ENCODE measurements at regions not wholly inside any gene's neighbourhood (a gene's known extent, or its start where the extent isn't known, plus 50 kb on each side); places are given as distances from the start of the nearest gene placed in this dataset.

DNA sequence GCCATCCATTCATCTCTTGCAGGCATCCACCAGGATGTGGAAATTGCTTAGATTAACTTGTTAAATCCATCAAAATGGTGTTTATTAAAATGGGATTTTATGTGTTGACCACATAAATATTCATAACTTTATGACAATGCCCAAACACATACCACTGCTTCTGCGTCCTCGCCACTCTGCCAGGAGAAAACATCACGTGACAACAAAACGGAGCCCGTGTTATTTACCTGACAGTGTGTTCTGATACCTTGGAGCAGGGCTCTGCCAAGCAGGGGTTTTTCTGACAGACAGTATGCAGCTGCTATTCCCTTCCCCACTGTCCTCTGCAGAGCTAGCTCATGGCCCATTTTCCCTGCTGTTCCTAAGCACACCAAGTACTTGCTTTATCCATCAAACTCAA lies 279.5 kb upstream of the CHD6 start:
- DNase-seq (ENCODE audit: low read depth in 6 of 9, low spot score in 9 of 9), result no peak
- Histone ChIP-seq H3K27ac (ENCODE audit: low read depth in 1 of 2, low read length in 1 of 2) (no peak overlapping the region), H3K9me3 (ENCODE audit: control insufficient read depth in 2 of 2, insufficient read depth in 1 of 2, low read length in 1 of 2) (no peaks in the 10 kb centered on the region), H3K4me3 (ENCODE audit: low read length in 2 of 2) (no peak overlapping the region), H3K27me3 (ENCODE audit: control insufficient read depth in 2 of 2, insufficient read depth in 1 of 2, low read length in 1 of 2) (no peaks in the 10 kb centered on the region), H3K36me3 (ENCODE audit: control insufficient read depth in 2 of 2, insufficient read depth in 2 of 2, low read length in 1 of 2) (no peaks in the 10 kb centered on the region), H3K4me1 (ENCODE audit: control insufficient read depth in 2 of 2, insufficient read depth in 2 of 2, low read length in 2 of 2) (no peaks in the 10 kb centered on the region)
- WGBS, result 94% methylated on average over 5 of the region's 5 CpGs

DNA sequence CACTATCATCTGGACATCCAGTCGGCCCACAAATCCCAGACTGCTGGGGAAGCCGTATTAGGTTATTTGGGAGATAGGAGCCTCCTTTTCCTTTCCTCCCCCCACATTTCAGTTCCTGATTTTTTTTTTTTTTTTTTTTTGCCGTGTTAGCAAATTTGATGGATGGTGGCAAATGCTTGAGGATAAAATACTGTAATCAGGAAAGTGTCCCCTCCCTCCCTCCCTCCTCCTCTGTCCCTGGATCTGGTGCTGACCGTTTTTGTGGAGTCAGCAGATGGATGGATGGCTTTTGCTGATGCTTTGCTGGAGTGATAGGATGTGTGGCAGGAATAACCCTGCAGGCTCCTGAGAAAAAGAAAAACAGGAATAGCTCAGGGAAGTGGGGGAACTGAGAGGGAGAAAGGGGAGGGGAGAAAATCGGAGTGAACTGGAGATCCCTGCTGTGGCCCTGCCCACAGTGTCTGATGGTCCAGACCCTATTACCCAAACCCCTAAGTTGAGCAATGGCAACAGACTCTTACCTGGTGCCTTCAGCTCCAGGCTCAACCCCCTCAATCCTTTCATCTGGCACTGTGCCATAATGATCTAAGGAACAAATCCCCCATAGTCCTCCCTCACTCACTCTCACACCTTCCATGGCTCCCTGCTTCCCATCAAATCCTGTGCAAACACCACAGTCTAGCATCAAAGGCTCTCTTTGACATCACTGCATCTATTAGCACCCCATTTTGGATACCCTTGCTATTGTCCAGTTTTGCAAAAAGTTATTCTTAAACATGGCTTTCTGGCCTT lies 277.3 kb upstream of the CHD6 start:
- no peak overlapping the region for H3K27ac ChIP-seq (ENCODE audit: low read depth in 1 of 2, low read length in 1 of 2)
- no peak for DNase-seq (ENCODE audit: low read depth in 6 of 9, low spot score in 9 of 9)
- no peaks in the 10 kb centered on the region for H3K36me3 ChIP-seq (ENCODE audit: control insufficient read depth in 2 of 2, insufficient read depth in 2 of 2, low read length in 1 of 2)
- H3K4me1 ChIP-seq (ENCODE audit: control insufficient read depth in 2 of 2, insufficient read depth in 2 of 2, low read length in 2 of 2), result no peaks in the 10 kb centered on the region
- 50% methylated on average over 5 of the region's 5 CpGs for WGBS
- H3K4me3 ChIP-seq (ENCODE audit: low read length in 2 of 2), result no peak overlapping the region
- no peaks in the 10 kb centered on the region for H3K27me3 ChIP-seq (ENCODE audit: control insufficient read depth in 2 of 2, insufficient read depth in 1 of 2, low read length in 1 of 2)
- H3K9me3 ChIP-seq (ENCODE audit: control insufficient read depth in 2 of 2, insufficient read depth in 1 of 2, low read length in 1 of 2), result no peaks in the 10 kb centered on the region

DNA sequence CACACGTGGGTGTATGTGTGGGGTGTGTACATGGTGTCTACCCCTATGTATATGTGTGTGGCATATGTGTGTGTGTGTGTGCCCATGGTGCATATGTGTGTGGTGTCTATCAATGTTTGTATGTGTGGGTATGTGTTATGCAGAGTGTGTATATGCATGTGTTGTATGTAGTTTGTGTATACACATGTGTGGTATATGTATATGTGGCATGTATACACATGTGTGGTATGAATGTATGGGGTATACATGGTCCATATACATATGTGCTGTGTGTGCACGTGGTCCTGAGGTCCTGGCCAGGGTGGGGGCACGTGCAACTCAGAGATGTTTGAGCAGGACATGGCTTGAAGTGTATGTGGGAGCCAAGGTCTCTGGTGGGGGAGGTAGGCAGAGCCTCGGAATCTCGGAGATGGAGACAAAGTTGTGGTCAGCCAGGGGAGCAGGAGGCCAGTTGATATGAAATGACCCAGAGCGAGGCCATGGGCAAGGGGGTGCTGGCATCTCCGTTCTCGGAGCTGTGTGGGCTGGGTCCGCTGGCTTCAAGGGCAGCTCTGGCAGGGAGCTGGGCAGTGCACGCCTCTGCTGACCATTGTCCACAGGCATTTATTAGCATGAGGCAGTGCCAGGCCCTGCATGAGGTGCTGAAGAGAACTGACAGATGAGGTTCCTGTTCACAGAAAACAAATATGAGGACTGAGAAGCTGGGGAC lies 276.2 kb upstream of the CHD6 start:
- no peak for DNase-seq (ENCODE audit: low read depth in 6 of 9, low spot score in 9 of 9)
- WGBS, result 91% methylated on average over 10 of the region's 10 CpGs

DNA sequence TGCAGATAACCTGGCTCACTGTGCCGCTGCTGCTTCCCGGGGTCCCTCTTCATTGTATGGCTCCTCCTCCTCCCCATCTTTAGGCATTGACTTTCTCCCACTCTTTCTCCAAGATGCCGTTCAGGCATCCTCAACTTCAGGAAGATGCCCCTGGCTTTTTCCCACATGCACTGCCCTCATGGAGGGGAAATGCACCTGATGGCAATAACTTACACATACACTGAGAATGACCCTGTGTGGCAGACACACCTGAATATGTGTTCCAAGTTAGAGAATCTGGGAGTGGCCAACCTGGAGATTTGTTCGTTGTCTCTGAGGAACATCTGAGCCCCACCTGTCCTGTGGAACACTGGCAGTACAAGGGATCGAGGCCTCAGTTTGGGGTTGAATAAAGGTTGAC lies 273.9 kb upstream of the CHD6 start:
- no peaks in the 10 kb centered on the region for H3K36me3 ChIP-seq (ENCODE audit: control insufficient read depth in 2 of 2, insufficient read depth in 2 of 2, low read length in 1 of 2)
- no peaks in the 10 kb centered on the region for H3K4me1 ChIP-seq (ENCODE audit: control insufficient read depth in 2 of 2, insufficient read depth in 2 of 2, low read length in 2 of 2)
- H3K27me3 ChIP-seq (ENCODE audit: control insufficient read depth in 2 of 2, insufficient read depth in 1 of 2, low read length in 1 of 2), result no peaks in the 10 kb centered on the region
- H3K9me3 ChIP-seq (ENCODE audit: control insufficient read depth in 2 of 2, insufficient read depth in 1 of 2, low read length in 1 of 2), result no peaks in the 10 kb centered on the region
- H3K27ac ChIP-seq (ENCODE audit: low read depth in 1 of 2, low read length in 1 of 2), result no peak overlapping the region
- no peak overlapping the region for H3K4me3 ChIP-seq (ENCODE audit: low read length in 2 of 2)
- DNase-seq (ENCODE audit: low read depth in 6 of 9, low spot score in 9 of 9), result no peak
- WGBS, result 89% methylated on average over 5 of the region's 5 CpGs

More for the DNA sequence above, 276.2 kb upstream of the CHD6 start:
- H3K36me3 ChIP-seq (ENCODE audit: control insufficient read depth in 2 of 2, insufficient read depth in 2 of 2, low read length in 1 of 2), result no peaks in the 10 kb centered on the region
- H3K4me1 ChIP-seq (ENCODE audit: control insufficient read depth in 2 of 2, insufficient read depth in 2 of 2, low read length in 2 of 2), result no peaks in the 10 kb centered on the region
- no peaks in the 10 kb centered on the region for H3K27me3 ChIP-seq (ENCODE audit: control insufficient read depth in 2 of 2, insufficient read depth in 1 of 2, low read length in 1 of 2)
- H3K9me3 ChIP-seq (ENCODE audit: control insufficient read depth in 2 of 2, insufficient read depth in 1 of 2, low read length in 1 of 2), result no peaks in the 10 kb centered on the region
- no peak overlapping the region for H3K27ac ChIP-seq (ENCODE audit: low read depth in 1 of 2, low read length in 1 of 2)
- H3K4me3 ChIP-seq (ENCODE audit: low read length in 2 of 2), result no peak overlapping the region

DNA sequence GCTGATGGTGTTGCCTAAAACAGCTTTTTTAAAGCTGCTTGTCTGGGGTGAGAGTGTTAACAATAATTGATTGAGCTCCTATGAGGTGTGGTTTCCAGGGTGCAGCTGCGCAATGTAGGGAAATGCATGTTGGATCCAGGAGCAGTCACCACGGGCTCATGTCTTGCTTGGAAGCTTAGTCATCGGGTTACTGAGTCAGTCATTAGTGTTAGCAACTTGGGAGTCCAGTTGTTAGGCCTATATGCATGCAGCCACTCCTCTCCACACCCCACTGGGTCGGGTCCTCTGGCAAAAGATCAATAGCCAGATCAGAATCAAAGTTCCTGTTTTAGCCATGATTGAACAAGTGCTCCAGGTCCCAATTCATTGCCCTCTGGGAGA lies 271.7 kb upstream of the CHD6 start:
- 60% methylated on average over 4 of the region's 4 CpGs for WGBS
- no peak for DNase-seq (ENCODE audit: low read depth in 6 of 9, low spot score in 9 of 9)
- Histone ChIP-seq H3K36me3 (ENCODE audit: control insufficient read depth in 2 of 2, insufficient read depth in 2 of 2, low read length in 1 of 2) (no peaks in the 10 kb centered on the region), H3K27ac (ENCODE audit: low read depth in 1 of 2, low read length in 1 of 2) (no peak overlapping the region), H3K4me3 (ENCODE audit: low read length in 2 of 2) (no peak overlapping the region), H3K27me3 (ENCODE audit: control insufficient read depth in 2 of 2, insufficient read depth in 1 of 2, low read length in 1 of 2) (no peaks in the 10 kb centered on the region), H3K9me3 (ENCODE audit: control insufficient read depth in 2 of 2, insufficient read depth in 1 of 2, low read length in 1 of 2) (no peaks in the 10 kb centered on the region), H3K4me1 (ENCODE audit: control insufficient read depth in 2 of 2, insufficient read depth in 2 of 2, low read length in 2 of 2) (no peaks in the 10 kb centered on the region)

DNA sequence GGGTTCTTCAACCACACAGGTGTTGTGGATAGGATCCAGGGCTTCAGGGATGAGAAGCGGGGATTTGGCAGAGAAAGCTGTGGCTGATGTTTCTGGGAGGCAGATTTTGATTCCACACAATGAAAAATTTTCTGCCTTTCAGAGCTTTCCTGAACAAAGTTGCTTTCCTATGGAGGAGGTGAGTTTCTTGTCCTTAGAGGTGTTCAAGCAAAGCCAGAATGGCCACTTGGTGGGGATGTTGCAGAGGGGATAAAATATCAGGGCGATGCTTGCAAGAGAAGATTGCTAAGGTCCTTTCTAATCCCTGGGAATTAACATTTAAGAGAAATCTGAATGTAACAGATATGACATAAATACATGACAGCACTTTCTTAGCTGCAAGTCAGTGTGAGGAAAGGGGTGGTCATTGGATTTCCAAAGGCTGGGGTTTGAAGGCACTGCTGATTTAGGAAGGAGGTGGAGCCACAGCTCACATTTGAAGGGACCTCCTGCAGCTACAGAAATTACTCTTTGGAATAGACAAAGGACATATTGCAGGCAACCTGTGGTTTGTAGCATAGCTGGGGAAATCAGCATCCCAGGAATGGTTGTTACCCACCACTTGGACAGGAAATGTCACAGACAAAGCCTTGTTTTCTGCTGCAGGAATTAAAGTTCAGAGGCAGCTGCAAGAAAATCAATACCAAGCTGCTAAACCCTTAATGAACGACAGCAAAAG lies 271.1 kb upstream of the CHD6 start:
- 74% methylated on average over 3 of the region's 3 CpGs for WGBS
- H3K36me3 ChIP-seq (ENCODE audit: control insufficient read depth in 2 of 2, insufficient read depth in 2 of 2, low read length in 1 of 2), result no peaks in the 10 kb centered on the region
- no peaks in the 10 kb centered on the region for H3K4me1 ChIP-seq (ENCODE audit: control insufficient read depth in 2 of 2, insufficient read depth in 2 of 2, low read length in 2 of 2)
- H3K27me3 ChIP-seq (ENCODE audit: control insufficient read depth in 2 of 2, insufficient read depth in 1 of 2, low read length in 1 of 2), result no peaks in the 10 kb centered on the region
- no peak for DNase-seq (ENCODE audit: low read depth in 6 of 9, low spot score in 9 of 9)
- no peaks in the 10 kb centered on the region for H3K9me3 ChIP-seq (ENCODE audit: control insufficient read depth in 2 of 2, insufficient read depth in 1 of 2, low read length in 1 of 2)
- H3K4me3 ChIP-seq (ENCODE audit: low read length in 2 of 2), result no peak overlapping the region
- no peak overlapping the region for H3K27ac ChIP-seq (ENCODE audit: low read depth in 1 of 2, low read length in 1 of 2)

DNA sequence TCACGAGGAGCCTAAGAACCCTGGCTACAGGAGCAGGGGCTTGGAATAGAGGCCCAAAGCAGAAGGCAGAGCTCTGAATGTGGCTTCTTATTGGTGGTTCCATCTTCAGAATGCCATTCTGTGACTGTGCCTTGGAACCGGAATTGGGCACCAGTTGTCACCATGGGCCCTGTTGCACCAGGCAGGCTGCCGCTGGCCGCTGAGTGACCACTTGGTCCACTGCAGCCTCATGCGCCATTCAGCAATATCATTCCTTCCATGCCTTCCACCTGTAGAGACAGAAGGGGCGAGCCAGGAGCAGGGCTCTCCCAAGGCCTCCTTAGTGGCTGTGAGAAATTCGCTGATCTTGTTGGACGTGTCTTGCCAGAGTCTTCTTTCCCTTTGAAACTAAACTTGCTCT lies 270.3 kb upstream of the CHD6 start:
- Histone ChIP-seq H3K4me1 (ENCODE audit: control insufficient read depth in 2 of 2, insufficient read depth in 2 of 2, low read length in 2 of 2) (no peaks in the 10 kb centered on the region), H3K4me3 (ENCODE audit: low read length in 2 of 2) (no peak overlapping the region), H3K27ac (ENCODE audit: low read depth in 1 of 2, low read length in 1 of 2) (no peak overlapping the region), H3K27me3 (ENCODE audit: control insufficient read depth in 2 of 2, insufficient read depth in 1 of 2, low read length in 1 of 2) (no peaks in the 10 kb centered on the region), H3K9me3 (ENCODE audit: control insufficient read depth in 2 of 2, insufficient read depth in 1 of 2, low read length in 1 of 2) (no peaks in the 10 kb centered on the region), H3K36me3 (ENCODE audit: control insufficient read depth in 2 of 2, insufficient read depth in 2 of 2, low read length in 1 of 2) (no peaks in the 10 kb centered on the region)
- WGBS, result 96% methylated on average over 8 of the region's 8 CpGs
- DNase-seq (ENCODE audit: low read depth in 6 of 9, low spot score in 9 of 9), result no peak

DNA sequence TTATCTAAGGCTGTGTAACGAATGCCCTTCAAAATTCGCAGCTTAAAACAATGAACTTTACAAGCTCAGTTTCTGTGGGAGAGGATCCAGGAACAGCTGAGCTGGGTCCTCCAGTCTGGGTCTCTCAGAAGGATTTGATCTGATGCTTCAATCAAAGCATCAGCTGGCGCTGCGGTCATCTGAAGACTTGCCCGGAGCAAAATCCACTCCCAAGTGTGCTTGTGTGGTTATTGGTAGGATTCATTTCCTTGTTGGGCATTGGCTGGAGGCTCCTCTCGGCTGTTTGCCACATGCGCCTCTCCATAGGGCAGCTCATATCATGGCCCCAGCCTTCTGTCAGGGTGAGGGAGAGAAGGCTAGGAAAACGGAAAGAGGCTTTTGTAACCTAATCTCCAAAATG lies 269.3 kb upstream of the CHD6 start:
- H3K9me3 ChIP-seq (ENCODE audit: control insufficient read depth in 2 of 2, insufficient read depth in 1 of 2, low read length in 1 of 2), result no peaks in the 10 kb centered on the region
- H3K36me3 ChIP-seq (ENCODE audit: control insufficient read depth in 2 of 2, insufficient read depth in 2 of 2, low read length in 1 of 2), result no peaks in the 10 kb centered on the region
- DNase-seq (ENCODE audit: low read depth in 6 of 9, low spot score in 9 of 9), result no peak
- WGBS, result 94% methylated on average over 8 of the region's 8 CpGs
- no peak overlapping the region for H3K4me3 ChIP-seq (ENCODE audit: low read length in 2 of 2)
- H3K27me3 ChIP-seq (ENCODE audit: control insufficient read depth in 2 of 2, insufficient read depth in 1 of 2, low read length in 1 of 2), result no peaks in the 10 kb centered on the region
- no peaks in the 10 kb centered on the region for H3K4me1 ChIP-seq (ENCODE audit: control insufficient read depth in 2 of 2, insufficient read depth in 2 of 2, low read length in 2 of 2)
- no peak overlapping the region for H3K27ac ChIP-seq (ENCODE audit: low read depth in 1 of 2, low read length in 1 of 2)

DNA sequence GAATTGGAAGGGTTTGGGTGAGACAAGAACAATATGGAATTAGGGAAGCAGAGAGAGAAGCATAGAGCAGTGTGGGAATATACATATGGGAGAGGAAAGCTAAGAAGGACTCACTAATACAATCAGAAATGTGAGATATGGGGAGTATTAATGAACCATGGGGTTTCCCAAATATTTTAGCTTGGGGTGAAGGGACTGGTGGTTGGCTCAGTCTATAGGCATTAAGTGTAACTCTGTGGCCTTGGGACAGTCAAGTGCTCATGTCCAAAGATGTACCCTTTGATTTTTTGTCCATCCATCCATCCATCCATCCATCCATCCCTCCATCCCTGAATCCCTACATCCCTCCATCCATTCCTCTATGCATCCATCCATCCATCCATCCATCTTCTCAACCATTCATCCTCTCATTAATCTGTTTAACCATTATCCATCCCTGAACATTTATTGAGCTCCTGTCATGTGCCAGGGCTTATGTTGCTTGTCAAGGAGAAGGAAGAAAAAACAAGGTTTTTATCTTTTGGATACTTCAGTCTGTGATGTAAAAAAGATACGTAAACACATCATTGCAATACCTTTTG lies 263.4 kb upstream of the CHD6 start:
- WGBS, result 97% methylated on average over 1 of the region's 1 CpG

More for the DNA sequence above, 263.4 kb upstream of the CHD6 start:
- H3K27me3 ChIP-seq (ENCODE audit: control insufficient read depth in 2 of 2, insufficient read depth in 1 of 2, low read length in 1 of 2), result no peaks in the 10 kb centered on the region
- no peaks in the 10 kb centered on the region for H3K36me3 ChIP-seq (ENCODE audit: control insufficient read depth in 2 of 2, insufficient read depth in 2 of 2, low read length in 1 of 2)
- no peak overlapping the region for H3K27ac ChIP-seq (ENCODE audit: low read depth in 1 of 2, low read length in 1 of 2)
- no peaks in the 10 kb centered on the region for H3K9me3 ChIP-seq (ENCODE audit: control insufficient read depth in 2 of 2, insufficient read depth in 1 of 2, low read length in 1 of 2)
- H3K4me1 ChIP-seq (ENCODE audit: control insufficient read depth in 2 of 2, insufficient read depth in 2 of 2, low read length in 2 of 2), result no peaks in the 10 kb centered on the region
- DNase-seq (ENCODE audit: low read depth in 6 of 9, low spot score in 9 of 9), result no peak
- no peak overlapping the region for H3K4me3 ChIP-seq (ENCODE audit: low read length in 2 of 2)

Data from thymus (tissue), 11 donors.